Spinal cord (tissue), 9 donors: ENCODE measurements at regions not wholly inside any gene's neighbourhood (a gene's known extent, or its start where the extent isn't known, plus 50 kb on each side); places are given as distances from the start of the nearest gene placed in this dataset.

Experiments used
- DNase-seq, 6 donors: peaks; one replicate each; pipeline versions ENCODE4 v3.0.0 to v3.0.0-alpha.2; 2013 to 2015; ENCODE audit warnings: low spot score in 6 of 6, low read depth in 4 of 6
- H3K27ac ChIP-seq: one replicate; pipeline ENCODE4 v1.5.1; 2013; ENCODE audit warnings: low read depth, low read length, control low read depth
- H3K27me3 ChIP-seq: one replicate; pipeline ENCODE4 v1.6.1; 2013; ENCODE audit warnings: low read length; ENCODE audit not compliant: control insufficient read depth, insufficient read depth
- H3K36me3 ChIP-seq: one replicate; pipeline ENCODE4 v1.6.1; 2013; ENCODE audit warnings: low read length; ENCODE audit not compliant: control insufficient read depth, insufficient read depth
- H3K4me1 ChIP-seq: one replicate; pipeline ENCODE4 v1.6.1; 2013; ENCODE audit warnings: low read length; ENCODE audit not compliant: control insufficient read depth, insufficient read depth
- H3K4me3 ChIP-seq: one replicate; pipeline ENCODE4 v1.5.1; 2013; ENCODE audit warnings: low read depth, low read length, control low read depth
- H3K9me3 ChIP-seq: one replicate; pipeline ENCODE4 v1.6.1; 2013; ENCODE audit warnings: low read length; ENCODE audit not compliant: control insufficient read depth, insufficient read depth
- WGBS: methylation state at CpG from one replicate; pipeline ENCODE4 v1.1.5; 2013; ENCODE audit warnings: missing lambda C conversion rate; ENCODE audit not compliant: insufficient coverage; 5-methylcytosine and 5-hydroxymethylcytosine counted together
- donor health status: healthy.

DNA sequence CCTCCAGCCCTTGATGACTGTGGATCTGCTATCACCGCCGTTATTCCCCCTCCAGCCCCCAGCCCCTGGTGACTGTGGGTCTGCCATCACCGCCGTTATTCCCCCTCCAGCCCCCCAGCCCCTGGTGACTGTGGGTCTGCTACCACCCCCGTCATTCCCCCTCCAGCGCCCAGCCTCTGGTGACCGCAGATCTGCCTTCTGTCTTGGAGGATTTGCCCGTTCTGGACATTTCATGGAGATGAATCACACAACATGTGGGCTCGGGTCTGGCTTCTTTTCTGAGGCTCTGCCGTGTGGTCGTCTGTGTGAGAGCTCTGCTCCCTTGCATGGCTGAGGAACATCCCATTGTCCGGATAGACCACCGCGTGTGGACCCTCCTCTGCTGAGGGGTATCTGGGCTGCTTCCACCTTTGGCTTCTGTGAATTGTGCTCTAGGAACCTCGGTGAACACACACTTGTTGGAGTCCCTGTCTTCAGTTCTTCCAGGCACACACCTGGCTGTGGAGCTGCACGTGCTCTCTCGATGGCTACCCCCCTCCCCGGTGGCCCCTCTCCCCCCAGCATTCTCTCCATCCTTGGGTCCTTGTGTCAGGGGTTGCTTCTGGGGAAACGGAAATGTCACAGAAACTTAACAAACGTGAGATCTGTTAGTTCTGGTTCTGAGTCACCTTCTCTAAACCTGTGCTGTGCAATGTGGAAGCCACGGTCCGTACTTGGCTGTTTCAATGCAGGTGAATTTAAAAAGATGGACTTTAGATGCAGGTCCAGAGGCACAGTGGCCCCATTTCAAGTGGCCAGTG lies 105.3 kb upstream of the COL5A1 start:
- 82% methylated on average over 21 of the region's 22 CpGs for WGBS
- no peak overlapping the region for H3K27ac ChIP-seq
- no peaks in the 10 kb centered on the region for H3K36me3 ChIP-seq
- H3K4me1 ChIP-seq: peaks cover 61% of the 10 kb centered on the region
- no peak overlapping the region for H3K4me3 ChIP-seq
- DNase-seq: no peak
- no peaks in the 10 kb centered on the region for H3K27me3 ChIP-seq
- no peaks in the 10 kb centered on the region for H3K9me3 ChIP-seq

DNA sequence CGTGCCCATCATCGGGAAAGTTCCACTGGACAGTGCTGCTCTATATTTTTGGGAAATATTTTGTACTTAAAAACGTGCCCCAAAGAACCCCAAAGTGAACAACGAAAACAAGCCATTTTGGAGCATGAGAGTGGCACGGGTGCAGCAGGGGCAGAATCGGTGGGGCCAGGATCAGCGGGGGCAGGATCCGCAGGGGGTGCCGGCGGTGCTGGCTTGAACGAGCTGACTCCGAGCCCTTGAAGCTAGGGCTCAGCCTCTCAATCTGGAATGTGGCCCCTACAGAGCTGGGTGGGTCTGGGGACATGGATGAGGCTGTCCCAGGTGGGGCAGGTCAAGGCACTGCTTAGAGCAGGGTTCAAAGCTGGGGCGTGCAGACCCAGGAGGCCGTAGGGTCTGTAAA lies 104.7 kb upstream of the COL5A1 start:
- H3K27ac ChIP-seq: no peak overlapping the region
- H3K36me3 ChIP-seq: no peaks in the 10 kb centered on the region
- peaks cover 61% of the 10 kb centered on the region for H3K4me1 ChIP-seq
- no peaks in the 10 kb centered on the region for H3K27me3 ChIP-seq
- H3K9me3 ChIP-seq: no peaks in the 10 kb centered on the region
- 90% methylated on average over 14 of the region's 14 CpGs for WGBS
- H3K4me3 ChIP-seq: no peak overlapping the region
- DNase-seq: no peak

DNA sequence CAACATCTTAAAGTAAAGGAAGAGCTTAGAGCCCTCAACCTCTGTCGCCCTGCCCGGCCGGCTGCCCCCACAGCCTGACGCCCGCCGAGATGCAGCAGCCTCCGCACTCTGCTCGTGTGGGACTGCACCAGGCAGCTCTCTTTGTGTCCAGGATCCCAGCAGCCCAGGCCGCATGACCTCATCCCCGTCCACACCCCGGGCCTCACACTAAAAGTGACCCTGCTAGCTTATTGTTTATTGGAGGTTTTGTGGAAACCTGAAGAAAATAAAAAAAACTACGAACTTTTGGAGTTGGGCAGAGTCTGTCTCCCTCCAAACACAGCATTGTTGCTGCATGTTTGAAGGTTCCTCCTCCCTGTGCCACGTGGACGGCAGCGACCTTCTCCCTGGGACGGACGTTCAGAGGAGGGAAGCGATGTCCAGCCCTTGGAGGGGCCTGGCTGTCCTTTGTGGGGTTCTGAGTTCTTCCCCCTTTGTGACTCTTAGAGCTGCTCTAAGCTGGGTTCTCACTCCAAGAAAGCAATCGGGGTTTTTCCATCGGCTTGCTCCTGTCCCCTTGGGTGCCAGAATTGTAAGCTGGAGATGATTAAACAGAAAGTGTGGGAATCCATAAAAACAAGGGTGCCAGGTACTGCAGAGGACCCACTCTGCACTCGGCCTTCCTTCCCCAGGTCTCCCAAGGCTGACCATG lies 103.5 kb upstream of the COL5A1 start:
- Histone ChIP-seq H3K36me3 (no peaks in the 10 kb centered on the region), H3K4me1 (peaks cover 61% of the 10 kb centered on the region), H3K4me3 (no peak overlapping the region), H3K9me3 (no peaks in the 10 kb centered on the region), H3K27me3 (no peaks in the 10 kb centered on the region), H3K27ac (peak overlapping the region; percentile 54)
- DNase-seq: no peak
- 80% methylated on average over 17 of the region's 21 CpGs for WGBS

DNA sequence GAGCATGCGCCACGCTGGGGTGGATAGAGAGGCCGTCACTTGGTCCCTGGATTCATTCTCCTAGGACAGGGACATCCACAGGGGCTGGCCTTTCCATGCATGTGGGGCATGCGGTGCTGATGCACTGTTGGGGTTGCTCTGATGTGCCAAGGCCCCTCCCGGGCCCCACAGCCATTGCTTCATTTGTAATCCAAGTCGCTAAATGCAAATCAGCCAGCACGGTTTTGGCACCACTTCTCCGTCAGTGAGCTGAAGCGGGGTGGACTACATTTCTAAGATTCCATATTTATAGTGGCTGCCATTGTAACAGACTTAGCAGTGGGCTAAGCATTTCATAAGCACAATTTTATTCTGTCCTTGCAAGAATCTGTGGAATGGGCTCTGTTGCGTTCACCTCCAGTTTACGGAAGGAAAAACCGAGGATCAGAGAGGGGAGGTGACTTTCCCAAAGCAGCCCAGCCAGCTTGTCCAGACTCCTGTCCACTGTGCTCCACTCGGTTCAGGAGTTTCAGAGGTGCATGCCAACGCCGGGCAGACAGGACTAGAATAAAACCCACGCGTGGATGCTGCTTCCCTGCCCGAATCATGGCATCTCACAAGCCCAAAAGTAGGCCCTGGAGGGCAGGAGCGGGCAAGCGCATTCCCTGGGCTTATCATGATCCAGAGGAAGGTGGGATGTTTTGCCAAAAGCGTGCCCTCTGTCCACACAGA lies 102.6 kb upstream of the COL5A1 start:
- no peaks in the 10 kb centered on the region for H3K27me3 ChIP-seq
- H3K4me3 ChIP-seq: no peak overlapping the region
- DNase-seq: no peak
- WGBS: 82% methylated on average over 14 of the region's 21 CpGs
- H3K4me1 ChIP-seq: peaks cover 63% of the 10 kb centered on the region
- H3K36me3 ChIP-seq: no peaks in the 10 kb centered on the region
- no peaks in the 10 kb centered on the region for H3K9me3 ChIP-seq
- H3K27ac ChIP-seq: peak overlapping the region; percentile 54

DNA sequence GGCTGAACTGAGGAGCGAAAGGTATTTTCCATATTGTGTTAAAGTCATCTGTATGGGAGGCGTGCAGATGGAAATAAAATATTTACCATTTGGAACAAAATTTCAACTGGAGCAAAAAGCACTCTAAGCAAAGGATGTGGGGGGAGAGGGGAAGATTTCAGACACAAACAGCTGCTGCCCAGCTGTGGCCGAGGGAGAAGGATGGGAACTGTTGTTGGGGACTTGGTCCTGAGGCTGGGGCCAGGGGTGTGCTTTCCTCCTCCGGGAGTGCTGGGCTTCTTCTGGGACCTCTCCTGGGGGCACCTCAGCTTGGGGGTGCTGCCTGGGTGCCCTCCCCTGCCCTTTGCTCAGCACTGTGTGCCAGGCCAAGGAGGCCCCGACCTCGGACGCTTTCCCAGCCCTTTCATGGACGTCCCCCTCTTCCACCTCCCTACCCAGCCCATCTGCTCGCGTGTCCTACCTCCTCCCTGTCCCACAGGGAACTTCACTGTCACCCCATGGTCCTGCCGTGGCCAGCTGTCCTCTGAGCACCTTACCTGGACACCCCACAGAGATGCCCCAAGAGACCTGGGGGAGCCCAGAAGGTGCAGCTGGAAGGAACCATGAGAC lies 101.9 kb upstream of the COL5A1 start:
- H3K9me3 ChIP-seq: no peaks in the 10 kb centered on the region
- H3K4me1 ChIP-seq: peaks cover 63% of the 10 kb centered on the region
- peak overlapping the region; percentile 48 for H3K27ac ChIP-seq
- no peak for DNase-seq
- no peaks in the 10 kb centered on the region for H3K36me3 ChIP-seq
- no peak overlapping the region for H3K4me3 ChIP-seq
- H3K27me3 ChIP-seq: no peaks in the 10 kb centered on the region
- 82% methylated on average over 9 of the region's 11 CpGs for WGBS

DNA sequence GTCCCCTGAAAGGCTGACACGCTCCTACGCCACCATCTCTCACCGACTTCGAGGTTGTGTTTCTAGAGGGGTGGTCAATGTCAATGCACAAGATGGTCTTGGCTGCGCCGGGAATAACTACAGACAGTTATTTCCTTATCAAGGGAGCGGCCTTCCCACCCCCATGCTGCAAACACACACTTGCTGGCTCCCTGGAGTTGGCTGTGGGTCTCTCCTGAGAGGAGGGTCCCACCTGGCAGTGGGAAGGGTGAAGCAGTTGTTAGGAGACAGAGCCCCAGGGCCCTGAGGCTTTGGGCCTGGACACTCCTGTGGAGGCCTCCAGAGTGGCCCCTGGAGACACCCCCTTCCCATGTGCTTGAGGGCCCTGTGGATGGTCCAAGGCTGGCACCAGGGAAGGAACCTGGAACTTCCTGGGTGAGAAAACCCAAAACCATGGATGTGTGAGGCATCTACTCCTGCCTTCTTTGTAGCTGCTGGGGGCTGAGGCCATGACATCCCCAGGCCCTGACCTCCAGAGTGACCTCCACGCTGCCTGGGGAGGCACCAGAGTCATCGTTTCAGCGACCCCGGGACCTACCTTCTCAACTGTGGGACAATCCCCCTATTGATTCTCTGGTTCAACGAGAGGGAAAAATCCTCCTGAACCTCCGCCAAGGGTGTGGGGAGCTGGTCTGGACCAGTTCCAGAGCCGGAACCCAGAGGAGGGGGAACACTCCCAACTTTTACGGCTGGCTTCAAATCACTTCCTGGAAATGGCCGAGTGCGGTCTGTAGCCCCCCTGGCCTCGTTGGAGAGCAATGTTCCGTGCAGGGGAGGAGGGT lies 101.1 kb upstream of the COL5A1 start:
- H3K4me3 ChIP-seq: no peak overlapping the region
- peak overlapping the region; percentile 1 for H3K27ac ChIP-seq
- H3K4me1 ChIP-seq: peaks cover 64% of the 10 kb centered on the region
- DNase-seq: no peak
- 82% methylated on average over 15 of the region's 19 CpGs for WGBS
- no peaks in the 10 kb centered on the region for H3K27me3 ChIP-seq
- H3K9me3 ChIP-seq: no peaks in the 10 kb centered on the region
- H3K36me3 ChIP-seq: no peaks in the 10 kb centered on the region

DNA sequence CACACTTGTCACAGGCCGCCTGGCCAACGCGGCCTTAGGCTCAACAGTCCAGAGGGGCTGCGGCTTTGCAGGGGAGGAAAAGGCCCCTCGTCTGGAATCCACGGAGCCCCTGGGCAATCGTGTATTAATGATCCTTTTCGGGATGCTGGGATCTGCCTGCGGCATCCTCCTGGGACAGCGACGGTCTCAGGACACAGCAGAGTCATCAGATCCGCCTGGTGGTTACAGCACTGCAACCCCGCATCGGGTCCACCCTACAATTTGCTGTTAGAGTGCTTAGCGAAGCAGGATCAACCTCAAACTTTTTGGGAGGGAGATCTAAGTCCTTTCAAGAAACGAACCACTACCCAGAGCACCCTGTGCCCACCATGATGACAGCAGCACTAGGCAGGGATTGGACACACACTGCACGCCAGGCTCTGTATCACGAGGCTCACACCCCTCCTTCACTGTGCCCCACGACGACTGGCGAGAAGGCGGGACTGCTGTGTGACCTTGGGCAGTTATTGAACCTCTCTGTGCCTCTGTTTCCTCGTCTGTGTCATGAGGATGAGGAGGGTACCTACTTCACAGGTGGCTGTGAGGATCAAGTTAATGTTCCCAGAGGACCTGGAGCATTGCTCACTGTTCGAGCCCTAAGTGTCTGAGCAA lies 100.4 kb upstream of the COL5A1 start:
- Histone ChIP-seq H3K4me3 (no peak overlapping the region), H3K27me3 (no peaks in the 10 kb centered on the region), H3K27ac (peak overlapping the region; percentile 1), H3K9me3 (no peaks in the 10 kb centered on the region), H3K36me3 (no peaks in the 10 kb centered on the region), H3K4me1 (peaks cover 71% of the 10 kb centered on the region)
- DNase-seq: no peak
- 88% methylated on average over 19 of the region's 24 CpGs for WGBS

DNA sequence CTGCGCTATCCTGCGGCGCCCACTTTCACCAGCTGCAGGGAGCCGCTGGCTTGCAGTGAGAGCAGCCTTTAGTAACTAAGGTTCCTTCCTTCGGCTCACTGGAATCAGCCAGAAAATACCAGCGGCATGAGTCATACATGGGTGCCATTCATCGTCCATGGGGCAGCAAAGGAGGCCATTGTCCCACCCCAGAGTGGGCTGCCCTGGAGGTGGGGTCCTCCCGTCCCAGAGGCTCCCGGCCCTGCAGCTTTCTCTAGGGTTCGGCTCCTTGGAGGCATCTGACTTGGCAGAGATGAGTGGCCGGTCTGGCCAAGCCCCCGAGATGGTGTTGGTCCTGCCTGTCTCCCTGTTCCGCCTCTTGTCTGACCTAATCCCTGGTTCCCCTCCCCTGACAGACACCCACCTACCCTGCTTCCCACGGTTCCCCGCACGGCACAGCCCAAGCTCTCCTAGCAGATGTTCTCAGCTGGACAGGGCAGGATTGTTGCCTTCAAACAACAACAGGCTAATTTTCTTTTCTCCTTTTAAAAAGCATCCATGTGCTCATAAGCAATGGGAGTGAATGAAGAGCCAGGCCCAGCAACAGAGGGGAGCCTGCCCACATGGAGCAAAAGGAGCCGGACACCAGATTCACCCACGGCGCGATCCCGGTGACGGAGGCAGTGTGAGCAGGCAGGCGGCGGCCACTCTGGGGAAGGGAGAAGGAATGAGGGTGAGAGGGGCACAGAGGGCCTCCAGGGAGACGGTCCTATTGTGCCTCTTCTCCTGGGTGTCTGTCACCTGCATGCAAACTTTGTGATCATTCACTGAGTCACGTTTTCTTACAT lies 97.0 kb upstream of the COL5A1 start:
- Histone ChIP-seq H3K27ac (peak overlapping the region; percentile 90), H3K27me3 (no peaks in the 10 kb centered on the region), H3K4me3 (no peak overlapping the region), H3K36me3 (no peaks in the 10 kb centered on the region), H3K9me3 (no peaks in the 10 kb centered on the region), H3K4me1 (peaks cover 63% of the 10 kb centered on the region)
- peak in 3 of 6 donors; percentile 39 to 74 (median 60) for DNase-seq
- 49% methylated on average over 22 of the region's 26 CpGs for WGBS
